Small intestine (tissue), 7 donors: ENCODE measurements at regions not wholly inside any gene's neighbourhood (a gene's known extent, or its start where the extent isn't known, plus 50 kb on each side); places are given as distances from the start of the nearest gene placed in this dataset.

Experiments
- DNase-seq, 2 donors: peaks; one replicate each; pipeline versions ENCODE4 v3.0.0 to v3.0.0-alpha.2; 2013
- FAIRE-seq: peaks from 2 replicates; lab custom pipeline; 2012; peaks lifted over from hg19 to GRCh38; lab: Jason Lieb, UNC
- H3K27ac ChIP-seq, 3 donors: one replicate each; pipeline ENCODE4 v1.5.1; 2013; ENCODE audit warnings: low read length in 2 of 3, mild to moderate bottlenecking in 2 of 3, control low read depth in 1 of 3, inconsistent platforms in 1 of 3, low read depth in 1 of 3, moderate library complexity in 1 of 3
- H3K27me3 ChIP-seq, 3 donors: one replicate each; pipeline ENCODE4 v1.6.1; 2013; ENCODE audit warnings: low read length in 3 of 3, inconsistent platforms in 1 of 3; ENCODE audit not compliant: control insufficient read depth in 3 of 3, insufficient read depth in 3 of 3
- H3K36me3 ChIP-seq, 3 donors: one replicate each; pipeline ENCODE4 v1.6.1; 2013; ENCODE audit warnings: low read length in 3 of 3, inconsistent platforms in 1 of 3, low read depth in 1 of 3, mild to moderate bottlenecking in 1 of 3, moderate library complexity in 1 of 3; ENCODE audit not compliant: control insufficient read depth in 3 of 3, insufficient read depth in 2 of 3
- H3K4me1 ChIP-seq, 3 donors: one replicate each; pipeline ENCODE4 v1.6.1; 2013; ENCODE audit warnings: low read length in 2 of 3, inconsistent platforms in 1 of 3, low read depth in 1 of 3, mild to moderate bottlenecking in 1 of 3, moderate library complexity in 1 of 3; ENCODE audit not compliant: control insufficient read depth in 3 of 3, insufficient read depth in 2 of 3
- H3K4me3 ChIP-seq, 3 donors: one replicate each; pipeline ENCODE4 v1.5.1; 2013; ENCODE audit warnings: low read length in 3 of 3, control low read depth in 1 of 3, inconsistent platforms in 1 of 3, low read depth in 1 of 3, mild to moderate bottlenecking in 1 of 3, moderate library complexity in 1 of 3
- H3K9me3 ChIP-seq, 2 donors: one replicate each; pipeline ENCODE4 v1.6.1; 2013; ENCODE audit warnings: low read depth in 1 of 2, low read length in 1 of 2; ENCODE audit not compliant: control insufficient read depth in 2 of 2, insufficient read depth in 1 of 2
- WGBS, 3 donors: extraction: QIAGEN DNeasy Blood & Tissue Kit; methylation state at CpG; one replicate each; pipeline ENCODE4 v1.1.7; 2013; 5-methylcytosine and 5-hydroxymethylcytosine counted together
- donor health status: healthy with polysubstance abuse.
- donor health status: control.
- donor health status: control.
- donor health status: Bipolar disorder and iron deficiency.
- donor health status: healthy.

DNA sequence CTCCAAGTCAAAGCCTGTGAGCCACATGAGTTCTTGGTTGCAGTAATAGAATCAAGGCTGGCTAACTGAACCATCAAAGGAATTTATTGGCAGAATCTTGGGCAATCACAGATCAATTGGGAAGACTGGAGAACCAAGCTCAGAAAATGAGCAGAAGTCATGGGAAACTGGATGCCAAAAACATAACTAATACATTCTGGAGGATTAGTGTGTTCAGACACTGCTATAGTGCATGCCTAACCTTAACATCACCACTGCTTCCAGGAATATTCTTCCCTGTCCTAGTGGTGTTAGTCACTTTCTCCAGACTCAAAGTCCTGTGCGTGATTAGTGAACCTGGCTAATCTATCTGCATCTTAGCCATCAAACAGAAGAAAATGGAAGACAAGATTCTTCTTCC is 843.7 kb downstream of the EFNA5 start:
- Histone ChIP-seq H3K27me3 (no peaks in the 10 kb centered on the region), H3K36me3 (no peaks in the 10 kb centered on the region), H3K27ac (no peak overlapping the region), H3K4me3 (no peak overlapping the region), H3K9me3 (no peaks in the 10 kb centered on the region), H3K4me1 (no peaks in the 10 kb centered on the region)
- DNase-seq: no peak
- no peak for FAIRE-seq
- 87 to 96% (median 88%) methylated on average over 1 of the region's 1 CpG for WGBS, 3 donors

DNA sequence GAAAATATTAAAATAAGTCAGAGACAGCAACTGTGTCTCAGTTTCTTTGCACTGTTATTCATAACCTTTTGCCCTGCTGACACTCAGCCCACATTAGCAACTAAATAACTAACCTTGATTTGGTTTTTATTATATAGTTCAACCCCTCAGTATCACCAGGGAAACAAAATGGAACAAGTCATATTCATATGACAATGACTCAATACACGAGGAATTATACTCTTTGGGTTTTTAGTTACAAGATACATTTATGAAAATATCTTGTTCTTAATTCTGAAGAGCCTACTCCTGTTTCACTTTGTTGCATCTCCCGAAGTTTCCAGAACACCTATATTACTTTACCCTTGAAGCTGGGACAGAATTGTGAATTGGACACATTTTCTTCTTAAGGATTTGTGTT is 845.4 kb downstream of the EFNA5 start:
- WGBS, 3 donors: 56 to 75% (median 56%) methylated on average over 2 of the region's 2 CpGs
- FAIRE-seq: no peak

DNA sequence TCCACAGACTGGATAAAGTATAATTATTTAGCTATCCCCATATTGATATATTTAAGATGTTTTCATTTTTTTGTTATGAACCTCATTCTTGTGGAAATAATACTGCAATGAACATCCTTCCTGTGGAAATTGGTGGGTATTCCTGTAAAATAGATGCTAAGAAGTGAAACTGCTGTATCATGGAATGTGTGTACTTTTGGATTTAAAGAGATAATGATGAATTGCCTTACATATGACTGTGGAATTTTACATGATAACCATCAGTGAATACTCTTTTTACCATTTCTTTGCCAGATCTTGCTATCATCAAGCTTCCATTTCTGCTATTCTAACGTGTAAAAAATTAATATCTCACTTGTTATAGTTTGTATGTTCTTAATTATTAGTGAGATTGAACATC is 847.9 kb downstream of the EFNA5 start:
- H3K4me3 ChIP-seq: no peak overlapping the region
- H3K27ac ChIP-seq: no peak overlapping the region
- H3K36me3 ChIP-seq: no peaks in the 10 kb centered on the region
- 35 to 51% (median 43%) methylated on average over 1 of the region's 1 CpG for WGBS, 3 donors
- FAIRE-seq (no peak), DNase-seq (no peak)
- H3K27me3 ChIP-seq: no peaks in the 10 kb centered on the region
- no peaks in the 10 kb centered on the region for H3K9me3 ChIP-seq
- H3K4me1 ChIP-seq: no peaks in the 10 kb centered on the region

More for the DNA sequence above, 845.4 kb downstream of the EFNA5 start:
- H3K4me1 ChIP-seq: no peaks in the 10 kb centered on the region
- H3K4me3 ChIP-seq: no peak overlapping the region
- no peaks in the 10 kb centered on the region for H3K9me3 ChIP-seq
- DNase-seq: no peak
- no peaks in the 10 kb centered on the region for H3K36me3 ChIP-seq
- no peak overlapping the region for H3K27ac ChIP-seq
- no peaks in the 10 kb centered on the region for H3K27me3 ChIP-seq

DNA sequence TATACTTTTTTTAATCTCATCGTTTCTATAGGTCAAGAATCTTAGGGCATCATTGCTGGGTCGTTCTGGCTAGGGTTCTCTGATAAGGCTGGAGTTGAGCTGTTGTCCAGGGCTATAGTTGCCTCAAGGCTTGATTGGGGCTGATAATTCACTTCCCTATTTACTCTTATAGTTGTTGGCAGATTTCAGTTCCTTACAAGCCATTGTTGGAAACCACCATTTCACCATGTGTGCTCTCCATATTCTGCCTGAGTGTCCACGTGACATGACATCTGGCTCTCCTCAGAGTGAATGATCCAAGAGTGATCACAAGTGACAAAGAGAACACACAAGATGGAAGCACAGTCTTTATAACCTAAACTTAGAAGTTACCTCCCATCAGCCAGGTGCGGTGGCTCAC is 852.2 kb downstream of the EFNA5 start:
- H3K27ac ChIP-seq: no peak overlapping the region
- WGBS, 3 donors: 65 to 79% (median 68%) methylated on average over 4 of the region's 4 CpGs
- DNase-seq: no peak
- H3K27me3 ChIP-seq: no peaks in the 10 kb centered on the region
- H3K36me3 ChIP-seq: no peaks in the 10 kb centered on the region
- H3K4me3 ChIP-seq: no peak overlapping the region
- H3K9me3 ChIP-seq: no peaks in the 10 kb centered on the region
- no peaks in the 10 kb centered on the region for H3K4me1 ChIP-seq
- FAIRE-seq: no peak

DNA sequence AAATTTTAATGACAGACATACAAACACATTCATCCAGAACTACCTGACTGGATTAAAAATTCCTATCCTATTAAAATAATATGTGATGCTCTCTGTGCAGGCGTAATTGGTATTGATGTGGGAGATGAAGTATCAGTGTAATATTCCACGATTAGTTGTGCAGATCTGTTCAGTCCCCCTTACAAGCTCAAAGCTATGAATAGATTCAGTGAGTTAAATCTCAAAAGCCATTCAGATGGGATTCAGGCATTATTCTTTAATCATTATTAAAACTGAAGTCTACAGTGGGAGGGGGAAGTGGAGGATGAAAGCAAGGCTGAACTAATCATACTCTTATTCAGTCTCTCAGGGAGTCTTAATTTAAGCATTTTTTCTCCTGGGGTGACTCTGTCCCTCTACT is 855.8 kb downstream of the EFNA5 start:
- Histone ChIP-seq H3K27me3 (no peaks in the 10 kb centered on the region), H3K9me3 (no peaks in the 10 kb centered on the region), H3K27ac (no peak overlapping the region), H3K4me3 (no peak overlapping the region), H3K36me3 (no peaks in the 10 kb centered on the region), H3K4me1 (no peaks in the 10 kb centered on the region)
- DNase-seq (no peak), FAIRE-seq (no peak)
- WGBS, 3 donors: 59 to 80% (median 79%) methylated on average over 2 of the region's 2 CpGs

DNA sequence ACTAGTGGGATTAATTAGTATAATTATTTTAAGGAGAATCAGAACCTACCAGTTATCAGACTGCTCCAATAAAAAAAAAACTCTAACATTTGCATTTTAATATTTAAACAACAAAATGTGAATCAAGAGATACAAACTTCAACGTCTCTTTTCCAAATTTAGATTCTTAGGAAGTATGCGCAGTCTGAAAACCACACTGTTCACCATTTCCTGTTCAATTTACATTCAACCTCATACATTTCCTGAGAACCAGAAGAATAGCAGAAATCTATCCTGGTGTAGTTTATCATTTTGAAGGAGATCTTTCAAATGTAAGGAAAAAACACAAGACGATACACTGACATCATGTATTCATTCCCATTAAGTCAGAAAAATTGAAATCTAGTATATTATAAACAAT is 869.2 kb downstream of the EFNA5 start:
- no peaks in the 10 kb centered on the region for H3K9me3 ChIP-seq
- H3K36me3 ChIP-seq: no peaks in the 10 kb centered on the region
- DNase-seq (no peak), FAIRE-seq (no peak)
- no peak overlapping the region for H3K27ac ChIP-seq
- H3K4me3 ChIP-seq: no peak overlapping the region
- H3K4me1 ChIP-seq: no peaks in the 10 kb centered on the region
- H3K27me3 ChIP-seq: no peaks in the 10 kb centered on the region
- 53 to 84% (median 62%) methylated on average over 3 of the region's 3 CpGs for WGBS, 3 donors

DNA sequence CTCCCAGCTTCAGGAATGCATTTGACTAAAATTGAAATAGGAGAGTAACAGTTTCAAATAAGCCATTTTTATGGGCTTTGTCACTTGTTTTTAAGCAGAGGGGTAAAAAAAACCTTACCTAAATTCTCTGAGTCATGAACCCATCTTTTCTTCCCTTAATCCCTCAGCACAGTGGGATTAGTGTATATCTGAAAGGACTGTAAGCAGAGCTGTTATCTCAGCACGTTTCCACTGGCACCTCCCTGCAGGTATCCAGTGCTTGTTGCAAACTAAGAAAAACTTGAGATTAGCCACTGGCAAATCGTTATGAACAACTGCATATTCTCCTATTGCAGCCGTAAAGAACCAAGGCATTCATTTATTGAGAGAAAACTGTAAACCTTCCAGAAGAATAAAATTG is 872.7 kb downstream of the EFNA5 start:
- FAIRE-seq (no peak), DNase-seq (no peak)
- Histone ChIP-seq H3K27ac (no peak overlapping the region), H3K4me3 (no peak overlapping the region), H3K4me1 (no peaks in the 10 kb centered on the region), H3K9me3 (no peaks in the 10 kb centered on the region), H3K27me3 (no peaks in the 10 kb centered on the region), H3K36me3 (no peaks in the 10 kb centered on the region)
- WGBS, 3 donors: 35 to 58% (median 48%) methylated on average over 3 of the region's 3 CpGs

DNA sequence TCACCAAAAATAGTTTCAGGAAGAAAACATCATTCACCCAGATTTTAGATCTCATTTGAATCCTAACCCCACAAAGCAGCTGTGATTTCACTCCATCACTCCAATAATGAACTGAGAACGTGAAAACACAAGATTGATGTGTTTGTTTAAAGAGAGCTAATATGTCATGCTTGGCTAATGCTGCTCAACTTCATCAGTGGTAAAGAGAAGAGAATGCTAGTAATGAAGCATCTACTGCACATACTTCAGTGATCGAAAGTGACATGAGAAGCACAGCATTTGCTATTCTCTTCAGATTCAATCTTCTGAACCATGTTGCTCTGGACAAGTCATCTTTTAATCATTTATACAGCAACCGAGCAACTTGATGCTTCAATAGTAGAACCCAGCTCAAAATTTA is 874.7 kb downstream of the EFNA5 start:
- no peak for DNase-seq
- FAIRE-seq: no peak
- Histone ChIP-seq H3K27ac (no peak overlapping the region), H3K4me3 (no peak overlapping the region), H3K27me3 (no peaks in the 10 kb centered on the region), H3K36me3 (no peaks in the 10 kb centered on the region), H3K9me3 (no peaks in the 10 kb centered on the region), H3K4me1 (no peaks in the 10 kb centered on the region)
- WGBS, 3 donors: 68% methylated on average over 3 of the region's 3 CpGs

DNA sequence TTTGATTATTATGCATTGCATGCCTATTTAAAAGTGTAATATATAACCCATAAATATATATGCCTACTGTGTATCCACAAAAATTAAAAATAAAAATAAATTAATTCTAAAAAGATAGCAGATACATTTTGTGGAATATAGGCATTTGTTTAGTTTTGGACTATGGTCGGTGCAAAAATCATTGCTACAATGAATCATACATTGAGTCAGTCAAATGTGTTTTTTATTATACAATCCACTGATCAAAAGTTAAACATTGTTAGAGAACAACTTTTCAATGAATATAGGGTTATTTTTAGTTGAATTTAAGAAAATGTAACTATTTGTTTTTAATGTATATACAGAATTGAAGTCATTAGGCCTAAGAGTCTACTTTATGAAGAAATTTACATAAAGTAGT is 885.9 kb downstream of the EFNA5 start:
- Histone ChIP-seq H3K4me1 (no peaks in the 10 kb centered on the region), H3K27ac (no peak overlapping the region), H3K36me3 (no peaks in the 10 kb centered on the region), H3K9me3 (no peaks in the 10 kb centered on the region), H3K4me3 (no peak overlapping the region), H3K27me3 (no peaks in the 10 kb centered on the region)
- FAIRE-seq (no peak), DNase-seq (no peak)
- 78 to 82% (median 79%) methylated on average over 1 of the region's 1 CpG for WGBS, 3 donors
